ENCODE measurements at regions not wholly inside any gene's neighbourhood (a gene's known extent, or its start where the extent isn't known, plus 50 kb on each side); places are given as distances from the start of the nearest gene placed in this dataset.

DNA sequence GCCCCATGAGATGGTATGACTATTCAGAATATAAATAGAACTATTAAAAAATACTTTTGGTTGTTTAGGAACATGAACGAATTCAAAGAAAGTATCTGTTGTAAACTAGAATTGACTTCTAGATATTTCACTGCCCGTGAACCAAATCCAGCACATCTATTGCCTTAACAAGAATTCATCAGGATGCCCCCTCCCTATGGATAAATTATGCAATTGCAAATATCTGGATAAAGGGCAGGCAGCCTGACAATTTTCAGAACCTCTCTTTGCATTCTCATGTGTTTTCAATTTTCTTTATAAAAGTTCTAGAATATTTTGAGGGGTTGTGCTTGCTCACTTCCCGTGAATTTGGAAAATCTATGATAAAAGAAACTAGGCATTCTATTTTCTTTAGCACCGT lies 822.1 kb upstream of the SORCS1 start:
- Histone ChIP-seq H4K20me1 (ENCODE audit: low read depth, low read length) (no peaks in the 10 kb centered on the region), H3K79me2 (ENCODE audit: insufficient read depth, low read length) (no peaks in the 10 kb centered on the region), H3K9me3 (ENCODE audit: insufficient read depth, low read length) (no peaks in the 10 kb centered on the region), H3K9ac (ENCODE audit: low read length) (no peak overlapping the region), H3K27me3 (ENCODE audit: low read length) (no peaks in the 10 kb centered on the region), H3K27ac (ENCODE audit: low read depth, low read length) (no peak overlapping the region), H3K9me2 (replicated peaks; ENCODE audit: insufficient read depth, low read length) (no peaks in the 10 kb centered on the region), H3K4me3 (ENCODE audit: insufficient read depth, low read length, poor library complexity, severe bottlenecking) (no peak overlapping the region), H3K36me3 (ENCODE audit: low read length) (no peaks in the 10 kb centered on the region), H2AFZ (ENCODE audit: low read depth, low read length, severe bottlenecking) (no peak overlapping the region), H3K4me2 (ENCODE audit: low read depth, low read length, poor library complexity, severe bottlenecking) (no peak overlapping the region), H3F3A (ENCODE audit: insufficient read depth) (no peaks in the 10 kb centered on the region)
- TF ChIP-seq EZH2phosphoT487 (conservative IDR thresholded peaks at IDR 0.05; ENCODE audit: low read length) = no peak
- TF ChIP-seq, protein P1, sequence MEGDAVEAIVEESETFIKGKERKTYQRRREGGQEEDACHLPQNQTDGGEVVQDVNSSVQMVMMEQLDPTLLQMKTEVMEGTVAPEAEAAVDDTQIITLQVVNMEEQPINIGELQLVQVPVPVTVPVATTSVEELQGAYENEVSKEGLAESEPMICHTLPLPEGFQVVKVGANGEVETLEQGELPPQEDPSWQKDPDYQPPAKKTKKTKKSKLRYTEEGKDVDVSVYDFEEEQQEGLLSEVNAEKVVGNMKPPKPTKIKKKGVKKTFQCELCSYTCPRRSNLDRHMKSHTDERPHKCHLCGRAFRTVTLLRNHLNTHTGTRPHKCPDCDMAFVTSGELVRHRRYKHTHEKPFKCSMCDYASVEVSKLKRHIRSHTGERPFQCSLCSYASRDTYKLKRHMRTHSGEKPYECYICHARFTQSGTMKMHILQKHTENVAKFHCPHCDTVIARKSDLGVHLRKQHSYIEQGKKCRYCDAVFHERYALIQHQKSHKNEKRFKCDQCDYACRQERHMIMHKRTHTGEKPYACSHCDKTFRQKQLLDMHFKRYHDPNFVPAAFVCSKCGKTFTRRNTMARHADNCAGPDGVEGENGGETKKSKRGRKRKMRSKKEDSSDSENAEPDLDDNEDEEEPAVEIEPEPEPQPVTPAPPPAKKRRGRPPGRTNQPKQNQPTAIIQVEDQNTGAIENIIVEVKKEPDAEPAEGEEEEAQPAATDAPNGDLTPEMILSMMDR (IDR thresholded peaks at IDR 0.05; ENCODE audit: insufficient read depth, low read length, poor library complexity, severe bottlenecking) = no peak

DNA sequence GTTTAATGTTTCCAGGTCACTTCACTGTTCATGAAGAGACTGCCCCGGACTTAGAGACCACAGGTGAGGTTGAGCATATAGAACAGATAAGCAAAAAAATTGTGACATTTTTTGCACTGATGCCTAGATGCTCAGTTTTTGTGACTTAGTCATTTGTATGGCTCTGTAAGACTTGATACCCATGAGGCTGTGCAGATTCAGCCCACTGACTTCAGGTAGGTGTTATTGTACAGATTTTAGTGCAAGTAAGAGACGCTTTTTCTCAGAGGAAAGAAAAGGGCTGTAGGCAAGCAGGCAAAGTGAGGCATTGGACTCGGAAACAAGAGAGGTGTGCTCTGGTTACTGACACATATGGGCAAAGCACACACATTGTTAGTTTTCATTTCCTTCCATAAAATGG lies 820.1 kb upstream of the SORCS1 start:
- no peaks in the 10 kb centered on the region for H3F3A ChIP-seq (ENCODE audit: insufficient read depth)
- no peaks in the 10 kb centered on the region for H3K79me2 ChIP-seq (ENCODE audit: insufficient read depth, low read length)

DNA sequence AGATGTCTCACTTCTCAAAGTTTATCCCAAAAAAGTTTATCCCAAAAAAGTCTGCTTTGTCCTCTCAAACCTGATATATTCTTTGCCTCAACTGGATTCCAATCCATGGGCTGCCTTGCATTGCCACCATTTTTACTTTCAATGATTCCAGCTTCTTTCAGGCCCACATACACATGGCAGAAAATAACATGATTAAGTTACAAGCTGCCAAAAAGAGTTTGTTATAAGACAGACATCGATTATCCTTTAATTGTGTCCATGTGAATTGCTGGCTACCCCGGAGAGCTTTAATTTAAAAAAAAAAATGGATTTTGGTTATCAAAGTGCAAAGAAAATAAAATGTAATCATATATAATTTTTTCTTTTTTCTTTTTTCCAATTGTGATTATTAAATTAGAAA lies 819.6 kb upstream of the SORCS1 start:
- no peak for TF ChIP-seq EZH2phosphoT487 (conservative IDR thresholded peaks at IDR 0.05; ENCODE audit: low read length)
- TF ChIP-seq, protein P1 (IDR thresholded peaks at IDR 0.05; ENCODE audit: insufficient read depth, low read length, poor library complexity, severe bottlenecking) = no peak
- Histone ChIP-seq H3K9ac (ENCODE audit: low read length) (no peak overlapping the region), H3K9me2 (replicated peaks; ENCODE audit: insufficient read depth, low read length) (no peaks in the 10 kb centered on the region), H3K36me3 (ENCODE audit: low read length) (no peaks in the 10 kb centered on the region), H3F3A (ENCODE audit: insufficient read depth) (no peaks in the 10 kb centered on the region), H3K4me3 (ENCODE audit: insufficient read depth, low read length, poor library complexity, severe bottlenecking) (no peak overlapping the region), H3K27me3 (ENCODE audit: low read length) (no peaks in the 10 kb centered on the region), H2AFZ (ENCODE audit: low read depth, low read length, severe bottlenecking) (no peak overlapping the region), H4K20me1 (ENCODE audit: low read depth, low read length) (no peaks in the 10 kb centered on the region), H3K4me2 (ENCODE audit: low read depth, low read length, poor library complexity, severe bottlenecking) (no peak overlapping the region), H3K9me3 (ENCODE audit: insufficient read depth, low read length) (no peaks in the 10 kb centered on the region), H3K79me2 (ENCODE audit: insufficient read depth, low read length) (no peaks in the 10 kb centered on the region), H3K27ac (ENCODE audit: low read depth, low read length) (no peak overlapping the region)

More for the DNA sequence above, 820.1 kb upstream of the SORCS1 start:
- H3K9ac ChIP-seq (ENCODE audit: low read length) = no peak overlapping the region
- no peak overlapping the region for H3K27ac ChIP-seq (ENCODE audit: low read depth, low read length)
- H3K27me3 ChIP-seq (ENCODE audit: low read length) = no peaks in the 10 kb centered on the region
- no peaks in the 10 kb centered on the region for H4K20me1 ChIP-seq (ENCODE audit: low read depth, low read length)
- H3K9me2 ChIP-seq (replicated peaks; ENCODE audit: insufficient read depth, low read length) = no peaks in the 10 kb centered on the region
- no peaks in the 10 kb centered on the region for H3K9me3 ChIP-seq (ENCODE audit: insufficient read depth, low read length)
- no peak overlapping the region for H3K4me3 ChIP-seq (ENCODE audit: insufficient read depth, low read length, poor library complexity, severe bottlenecking)
- H3K36me3 ChIP-seq (ENCODE audit: low read length) = no peaks in the 10 kb centered on the region
- H2AFZ ChIP-seq (ENCODE audit: low read depth, low read length, severe bottlenecking) = no peak overlapping the region
- H3K4me2 ChIP-seq (ENCODE audit: low read depth, low read length, poor library complexity, severe bottlenecking) = no peak overlapping the region
- no peak for TF ChIP-seq EZH2phosphoT487 (conservative IDR thresholded peaks at IDR 0.05; ENCODE audit: low read length)

DNA sequence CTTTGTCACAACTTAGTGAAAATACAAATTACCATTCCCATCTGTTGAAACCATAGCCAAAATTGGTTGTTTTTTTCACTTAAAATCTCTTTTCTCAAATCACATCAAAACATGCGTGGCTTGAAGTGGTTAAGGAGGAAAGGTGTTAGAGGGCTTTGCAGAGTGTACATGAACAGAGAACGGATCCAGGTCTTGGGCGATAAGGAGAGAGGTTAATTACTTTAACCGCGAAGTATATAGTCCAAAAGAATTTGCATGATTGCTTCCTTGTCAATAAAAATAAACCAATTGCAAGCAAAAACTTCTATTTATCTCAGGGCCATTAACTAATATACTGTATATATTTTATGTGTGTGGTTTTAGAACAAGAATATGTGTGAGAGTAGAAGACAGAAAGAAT lies 813.9 kb upstream of the SORCS1 start:
- no peak overlapping the region for H2AFZ ChIP-seq (ENCODE audit: low read depth, low read length, severe bottlenecking)
- no peaks in the 10 kb centered on the region for H3K36me3 ChIP-seq (ENCODE audit: low read length)
- no peak overlapping the region for H3K4me2 ChIP-seq (ENCODE audit: low read depth, low read length, poor library complexity, severe bottlenecking)
- no peaks in the 10 kb centered on the region for H3K9me2 ChIP-seq (replicated peaks; ENCODE audit: insufficient read depth, low read length)
- H3K27ac ChIP-seq (ENCODE audit: low read depth, low read length) = no peak overlapping the region
- no peaks in the 10 kb centered on the region for H3K79me2 ChIP-seq (ENCODE audit: insufficient read depth, low read length)
- H4K20me1 ChIP-seq (ENCODE audit: low read depth, low read length) = no peaks in the 10 kb centered on the region
- no peak overlapping the region for H3K9ac ChIP-seq (ENCODE audit: low read length)
- TF ChIP-seq, protein P1 (IDR thresholded peaks at IDR 0.05; ENCODE audit: insufficient read depth, low read length, poor library complexity, severe bottlenecking) = no peak
- no peak for TF ChIP-seq EZH2phosphoT487 (conservative IDR thresholded peaks at IDR 0.05; ENCODE audit: low read length)
- no peaks in the 10 kb centered on the region for H3K9me3 ChIP-seq (ENCODE audit: insufficient read depth, low read length)
- no peak overlapping the region for H3K4me3 ChIP-seq (ENCODE audit: insufficient read depth, low read length, poor library complexity, severe bottlenecking)
- H3K27me3 ChIP-seq (ENCODE audit: low read length) = no peaks in the 10 kb centered on the region
- H3F3A ChIP-seq (ENCODE audit: insufficient read depth) = no peaks in the 10 kb centered on the region
